ENCODE measurements at regions not wholly inside any gene's neighbourhood (a gene's known extent, or its start where the extent isn't known, plus 50 kb on each side); places are given as distances from the start of the nearest gene placed in this dataset.

DNA sequence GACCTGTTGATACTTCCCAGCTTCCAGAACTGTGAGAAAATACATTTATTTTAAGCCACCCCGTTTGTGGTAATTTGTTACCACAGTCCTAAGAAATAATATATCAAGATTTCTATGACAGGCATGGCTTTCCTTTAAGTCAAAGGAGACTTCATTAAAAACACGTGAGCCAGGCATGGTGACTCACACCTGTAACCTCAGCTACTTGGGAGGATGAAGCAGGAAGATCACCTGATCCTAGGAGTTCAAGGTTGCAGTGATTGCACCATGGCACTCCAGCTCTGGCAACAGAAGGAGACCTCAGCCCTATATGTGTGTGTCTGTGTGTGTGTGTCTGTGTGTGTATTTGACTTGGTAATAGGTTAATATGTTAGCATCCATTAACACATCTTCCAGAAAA, 69.8 kb upstream of the SCN7A start:
- TF ChIP-seq ZNF24 (IDR thresholded peaks at IDR 0.05) (no peak), POLR2A (IDR thresholded peaks at IDR 0.05; ENCODE audit: low read depth, low read length) (no peak), YY1 (IDR thresholded peaks at IDR 0.05; ENCODE audit: low read depth, low read length) (no peak), SIN3A (IDR thresholded peaks at IDR 0.05; ENCODE audit: low read depth, low read length) (no peak)
- TF ChIP-seq, protein P1, sequence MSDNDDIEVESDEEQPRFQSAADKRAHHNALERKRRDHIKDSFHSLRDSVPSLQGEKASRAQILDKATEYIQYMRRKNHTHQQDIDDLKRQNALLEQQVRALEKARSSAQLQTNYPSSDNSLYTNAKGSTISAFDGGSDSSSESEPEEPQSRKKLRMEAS (IDR thresholded peaks at IDR 0.05; ENCODE audit: low read depth, low read length): no peak
- TF ChIP-seq, protein P2, sequence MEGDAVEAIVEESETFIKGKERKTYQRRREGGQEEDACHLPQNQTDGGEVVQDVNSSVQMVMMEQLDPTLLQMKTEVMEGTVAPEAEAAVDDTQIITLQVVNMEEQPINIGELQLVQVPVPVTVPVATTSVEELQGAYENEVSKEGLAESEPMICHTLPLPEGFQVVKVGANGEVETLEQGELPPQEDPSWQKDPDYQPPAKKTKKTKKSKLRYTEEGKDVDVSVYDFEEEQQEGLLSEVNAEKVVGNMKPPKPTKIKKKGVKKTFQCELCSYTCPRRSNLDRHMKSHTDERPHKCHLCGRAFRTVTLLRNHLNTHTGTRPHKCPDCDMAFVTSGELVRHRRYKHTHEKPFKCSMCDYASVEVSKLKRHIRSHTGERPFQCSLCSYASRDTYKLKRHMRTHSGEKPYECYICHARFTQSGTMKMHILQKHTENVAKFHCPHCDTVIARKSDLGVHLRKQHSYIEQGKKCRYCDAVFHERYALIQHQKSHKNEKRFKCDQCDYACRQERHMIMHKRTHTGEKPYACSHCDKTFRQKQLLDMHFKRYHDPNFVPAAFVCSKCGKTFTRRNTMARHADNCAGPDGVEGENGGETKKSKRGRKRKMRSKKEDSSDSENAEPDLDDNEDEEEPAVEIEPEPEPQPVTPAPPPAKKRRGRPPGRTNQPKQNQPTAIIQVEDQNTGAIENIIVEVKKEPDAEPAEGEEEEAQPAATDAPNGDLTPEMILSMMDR (IDR thresholded peaks at IDR 0.05 in 2 of 3, conservative IDR thresholded peaks at IDR 0.05 in 1 of 3; ENCODE audit: control insufficient read depth in 2 of 3, extremely low read depth in 1 of 3, insufficient read depth in 1 of 3, low read depth in 3 of 3, low read length in 3 of 3): no peak
- TF ChIP-seq, protein P3, sequence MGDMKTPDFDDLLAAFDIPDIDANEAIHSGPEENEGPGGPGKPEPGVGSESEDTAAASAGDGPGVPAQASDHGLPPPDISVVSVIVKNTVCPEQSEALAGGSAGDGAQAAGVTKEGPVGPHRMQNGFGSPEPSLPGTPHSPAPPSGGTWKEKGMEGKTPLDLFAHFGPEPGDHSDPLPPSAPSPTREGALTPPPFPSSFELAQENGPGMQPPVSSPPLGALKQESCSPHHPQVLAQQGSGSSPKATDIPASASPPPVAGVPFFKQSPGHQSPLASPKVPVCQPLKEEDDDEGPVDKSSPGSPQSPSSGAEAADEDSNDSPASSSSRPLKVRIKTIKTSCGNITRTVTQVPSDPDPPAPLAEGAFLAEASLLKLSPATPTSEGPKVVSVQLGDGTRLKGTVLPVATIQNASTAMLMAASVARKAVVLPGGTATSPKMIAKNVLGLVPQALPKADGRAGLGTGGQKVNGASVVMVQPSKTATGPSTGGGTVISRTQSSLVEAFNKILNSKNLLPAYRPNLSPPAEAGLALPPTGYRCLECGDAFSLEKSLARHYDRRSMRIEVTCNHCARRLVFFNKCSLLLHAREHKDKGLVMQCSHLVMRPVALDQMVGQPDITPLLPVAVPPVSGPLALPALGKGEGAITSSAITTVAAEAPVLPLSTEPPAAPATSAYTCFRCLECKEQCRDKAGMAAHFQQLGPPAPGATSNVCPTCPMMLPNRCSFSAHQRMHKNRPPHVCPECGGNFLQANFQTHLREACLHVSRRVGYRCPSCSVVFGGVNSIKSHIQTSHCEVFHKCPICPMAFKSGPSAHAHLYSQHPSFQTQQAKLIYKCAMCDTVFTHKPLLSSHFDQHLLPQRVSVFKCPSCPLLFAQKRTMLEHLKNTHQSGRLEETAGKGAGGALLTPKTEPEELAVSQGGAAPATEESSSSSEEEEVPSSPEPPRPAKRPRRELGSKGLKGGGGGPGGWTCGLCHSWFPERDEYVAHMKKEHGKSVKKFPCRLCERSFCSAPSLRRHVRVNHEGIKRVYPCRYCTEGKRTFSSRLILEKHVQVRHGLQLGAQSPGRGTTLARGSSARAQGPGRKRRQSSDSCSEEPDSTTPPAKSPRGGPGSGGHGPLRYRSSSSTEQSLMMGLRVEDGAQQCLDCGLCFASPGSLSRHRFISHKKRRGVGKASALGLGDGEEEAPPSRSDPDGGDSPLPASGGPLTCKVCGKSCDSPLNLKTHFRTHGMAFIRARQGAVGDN (IDR thresholded peaks at IDR 0.05): no peak
